Cardiac muscle cell (in vitro differentiated cells and primary cell): ENCODE measurements at regions not wholly inside any gene's neighbourhood (a gene's known extent, or its start where the extent isn't known, plus 50 kb on each side); places are given as distances from the start of the nearest gene placed in this dataset.

ENCODE experiments used
- DNase-seq, 2 donors: peaks; one replicate each; pipeline versions ENCODE4 v3.0.0 to v3.0.0-alpha.2; 2010 to 2017; ENCODE audit warnings: low read depth in 1 of 2, low spot score in 1 of 2
- H3K27ac ChIP-seq: fragments of 200-600 bp; sonication (generic); 2 replicates; pipeline ENCODE4 v1.5.1; 2016
- H3K27me3 ChIP-seq: fragments of 200-600 bp; sonication (generic); 2 replicates; pipeline ENCODE4 v1.6.0; 2016; ENCODE audit warnings: control low read depth
- H3K36me3 ChIP-seq: fragments of 200-600 bp; sonication (generic); 2 replicates; pipeline ENCODE4 v1.5.1; 2016; ENCODE audit warnings: control low read depth
- H3K4me1 ChIP-seq: fragments of 200-600 bp; sonication (generic); 2 replicates; pipeline ENCODE4 v1.8.1; 2017; ENCODE audit warnings: low read depth, mild to moderate bottlenecking, mixed run types
- H3K4me3 ChIP-seq: fragments of 200-600 bp; sonication (generic); 2 replicates; pipeline ENCODE4 v1.5.1; 2016; ENCODE audit warnings: mild to moderate bottlenecking
- H3K9me3 ChIP-seq: fragments of 200-600 bp; sonication (generic); 2 replicates; pipeline ENCODE4 v1.5.1; 2017; ENCODE audit warnings: low read depth, mild to moderate bottlenecking, control low read depth
- CTCF ChIP-seq: IDR thresholded peaks from 2 replicates; pipeline ENCODE4 v1.5.1; 2012; ENCODE audit warnings: low read depth, mild to moderate bottlenecking, low read length

- TF ChIP-seq CTCF = no peak
- no peaks in the 10 kb centered on the region for H3K27me3 ChIP-seq
- no peaks in the 10 kb centered on the region for H3K4me1 ChIP-seq
- no peaks in the 10 kb centered on the region for H3K9me3 ChIP-seq
- no peak overlapping the region for H3K4me3 ChIP-seq
- no peak for DNase-seq
- H3K27ac ChIP-seq = no peak overlapping the region
- H3K36me3 ChIP-seq = no peaks in the 10 kb centered on the region
Observed at GRCh38 chr12:18932211-18932610, 194.3 kb downstream of the CAPZA3 start.

GRCh38 chr12:18932715-18933114, 194.8 kb downstream of the CAPZA3 start:
- no peaks in the 10 kb centered on the region for H3K36me3 ChIP-seq
- no peaks in the 10 kb centered on the region for H3K9me3 ChIP-seq
- TF ChIP-seq CTCF = no peak
- no peak overlapping the region for H3K27ac ChIP-seq
- peak in 1 of 2 donors; percentile 10 for DNase-seq
- no peaks in the 10 kb centered on the region for H3K4me1 ChIP-seq
- no peaks in the 10 kb centered on the region for H3K27me3 ChIP-seq
- H3K4me3 ChIP-seq = no peak overlapping the region

- H3K27ac ChIP-seq = no peak overlapping the region
- H3K9me3 ChIP-seq = no peaks in the 10 kb centered on the region
- no peaks in the 10 kb centered on the region for H3K4me1 ChIP-seq
- no peaks in the 10 kb centered on the region for H3K27me3 ChIP-seq
- no peak for DNase-seq
- TF ChIP-seq CTCF = no peak
- H3K4me3 ChIP-seq = no peak overlapping the region
- H3K36me3 ChIP-seq = no peaks in the 10 kb centered on the region
Observed at GRCh38 chr12:18935371-18935965, 194.1 kb upstream of the PLEKHA5 start.

GRCh38 chr12:18939051-18939450, 190.5 kb upstream of the PLEKHA5 start:
- H3K27ac ChIP-seq = no peak overlapping the region
- no peak for DNase-seq
- H3K36me3 ChIP-seq = no peaks in the 10 kb centered on the region
- TF ChIP-seq CTCF = no peak
- no peak overlapping the region for H3K4me3 ChIP-seq
- H3K9me3 ChIP-seq = no peaks in the 10 kb centered on the region
- no peaks in the 10 kb centered on the region for H3K4me1 ChIP-seq
- no peaks in the 10 kb centered on the region for H3K27me3 ChIP-seq

GRCh38 chr12:18942669-18943068, 186.9 kb upstream of the PLEKHA5 start:
- H3K27me3 ChIP-seq = no peaks in the 10 kb centered on the region
- no peaks in the 10 kb centered on the region for H3K4me1 ChIP-seq
- no peak for TF ChIP-seq CTCF
- H3K27ac ChIP-seq = no peak overlapping the region
- H3K9me3 ChIP-seq = no peaks in the 10 kb centered on the region
- DNase-seq = no peak
- no peaks in the 10 kb centered on the region for H3K36me3 ChIP-seq
- no peak overlapping the region for H3K4me3 ChIP-seq

GRCh38 chr12:18943200-18943599, 186.3 kb upstream of the PLEKHA5 start:
- DNase-seq = no peak
- H3K4me3 ChIP-seq = no peak overlapping the region
- H3K27ac ChIP-seq = no peak overlapping the region
- TF ChIP-seq CTCF = no peak
- H3K36me3 ChIP-seq = no peaks in the 10 kb centered on the region
- H3K9me3 ChIP-seq = no peaks in the 10 kb centered on the region
- no peaks in the 10 kb centered on the region for H3K4me1 ChIP-seq
- no peaks in the 10 kb centered on the region for H3K27me3 ChIP-seq
